ENCODE measurements at regions not wholly inside any gene's neighbourhood (a gene's known extent, or its start where the extent isn't known, plus 50 kb on each side); places are given as distances from the start of the nearest gene placed in this dataset.

GRCh38 chr19:27772059-27772458 lies 1440.9 kb downstream of the UQCRFS1 start:
- no peak for TF ChIP-seq USF2 (IDR thresholded peaks at IDR 0.05)
- no peak for TF ChIP-seq POLR2A (IDR thresholded peaks at IDR 0.05; ENCODE audit: low read length)

Data from A549 (cell line).